ENCODE measurements at regions not wholly inside any gene's neighbourhood (a gene's known extent, or its start where the extent isn't known, plus 50 kb on each side); places are given as distances from the start of the nearest gene placed in this dataset.
"Not testable (repeated sequence)": the region's sequence is repeated elsewhere in the genome, so short reads cannot be mapped to it uniquely, and the experiment has no call there.

DNA sequence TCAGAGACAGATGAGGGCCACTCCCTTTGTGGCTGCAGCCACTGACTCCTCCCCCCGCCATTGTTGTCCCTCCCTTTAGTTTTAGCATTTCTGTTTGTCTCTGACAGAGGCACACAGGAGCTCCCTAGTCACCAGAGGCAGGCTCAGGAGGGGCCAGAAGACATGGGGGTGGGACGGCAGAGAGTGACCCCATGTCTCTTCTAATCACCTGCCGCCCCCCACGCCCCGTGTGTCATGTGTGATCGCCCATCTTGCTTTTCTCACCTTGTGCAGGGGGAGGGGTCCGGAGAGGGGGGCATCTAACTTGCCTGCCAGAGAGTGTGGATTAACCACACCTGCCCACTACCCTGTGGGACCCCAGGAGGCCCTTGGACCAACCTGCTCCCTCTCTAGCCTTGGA, 246.7 kb upstream of the TP53TG3C start:
- not testable (repeated sequence) for DNase-seq (ENCODE audit: low read depth); H3K4me3 ChIP-seq (ENCODE audit: control insufficient read depth, low read depth, low read length)

DNA sequence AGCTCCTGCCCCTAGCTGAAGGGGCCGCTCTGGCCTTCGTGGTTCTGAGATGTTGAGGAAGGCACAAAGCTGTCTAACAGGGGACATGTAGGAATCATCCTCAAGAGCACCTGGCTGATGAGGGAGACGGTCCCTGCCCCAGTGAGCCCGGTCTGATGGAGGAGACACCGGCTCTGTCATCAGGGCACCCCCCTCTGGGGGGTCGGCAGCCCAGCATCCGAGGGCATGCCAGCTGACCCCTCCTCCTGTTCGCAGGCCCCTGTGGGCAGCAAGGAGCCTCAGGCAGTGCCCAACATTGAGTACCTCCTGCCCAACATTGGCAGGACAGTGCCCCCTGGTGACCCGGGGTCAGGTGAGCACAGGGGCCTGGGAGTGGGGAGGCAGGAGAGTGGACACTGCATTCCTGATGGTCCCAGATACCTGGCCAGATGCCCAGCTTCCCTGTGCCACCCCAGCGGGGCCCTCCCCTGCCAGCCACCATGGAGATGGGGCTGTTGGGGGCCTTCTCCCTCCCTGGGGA, 247.9 kb upstream of the TP53TG3C start:
- not testable (repeated sequence) for DNase-seq (ENCODE audit: low read depth); H3K4me3 ChIP-seq (ENCODE audit: control insufficient read depth, low read depth, low read length)

DNA sequence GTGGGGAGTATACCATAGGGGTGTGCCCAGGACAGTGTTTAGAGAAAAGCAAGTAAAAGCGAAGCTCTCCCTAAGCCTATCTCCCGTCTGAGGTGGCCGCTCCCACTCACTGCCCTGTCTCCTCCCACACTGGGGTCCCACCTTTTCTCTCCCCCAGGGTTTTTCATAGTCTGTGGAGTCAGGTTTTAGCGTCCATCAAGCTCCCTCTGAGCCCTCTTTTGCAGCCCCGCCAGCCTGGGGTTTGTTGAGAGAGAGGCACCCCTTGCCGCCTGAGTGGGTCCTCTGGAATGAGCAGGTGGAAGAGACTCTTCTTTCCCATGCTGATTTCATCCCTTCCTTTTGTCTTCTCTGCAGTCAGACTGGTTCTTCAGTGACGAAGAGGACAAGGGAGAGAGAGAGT, 248.7 kb upstream of the TP53TG3C start:
- not testable (repeated sequence) for DNase-seq (ENCODE audit: low read depth); H3K4me3 ChIP-seq (ENCODE audit: control insufficient read depth, low read depth, low read length)

DNA sequence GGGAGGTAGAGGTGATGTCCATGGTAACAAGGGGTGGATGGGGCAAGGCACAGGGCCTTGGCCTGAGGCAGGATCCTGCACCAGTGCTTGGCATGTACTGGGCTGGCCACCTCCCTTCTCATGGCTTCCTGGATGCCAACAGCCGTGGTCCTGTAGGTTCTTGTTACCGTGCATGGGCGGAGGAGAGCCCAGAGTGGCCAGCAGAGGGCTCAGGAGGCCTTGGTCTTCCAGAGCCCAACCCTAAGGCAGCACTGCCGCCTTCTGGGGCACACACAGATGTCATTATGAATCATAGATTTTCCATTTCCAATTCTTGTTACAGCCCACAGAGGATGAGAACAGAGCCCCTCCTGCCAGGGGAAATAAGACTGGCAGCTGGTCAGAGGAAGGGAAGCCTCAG, 254.2 kb upstream of the TP53TG3C start:
- not testable (repeated sequence) for H3K4me3 ChIP-seq (ENCODE audit: control insufficient read depth, low read depth, low read length)

DNA sequence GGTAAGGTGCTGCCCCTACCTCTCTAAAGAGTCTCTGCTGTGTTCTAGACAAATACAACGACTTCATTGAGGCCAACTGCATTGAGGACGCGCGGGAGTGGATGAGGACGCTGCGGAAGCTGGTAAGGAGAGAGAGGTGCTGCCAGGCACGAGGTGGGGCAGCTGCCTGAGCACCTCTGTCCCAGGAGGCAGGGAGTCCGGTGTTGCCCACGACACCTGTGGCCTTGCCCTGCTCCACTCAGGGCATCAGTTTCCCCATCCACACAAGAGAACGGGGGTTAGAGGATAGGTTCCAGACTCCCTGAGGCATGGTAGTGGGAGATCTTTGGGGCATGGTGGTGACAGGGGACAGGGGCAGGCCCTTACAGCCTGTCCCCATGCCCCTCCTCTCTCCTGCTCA, 256.1 kb upstream of the TP53TG3C start:
- not testable (repeated sequence) for DNase-seq (ENCODE audit: low read depth); H3K4me3 ChIP-seq (ENCODE audit: control insufficient read depth, low read depth, low read length)

More for the DNA sequence above, 254.2 kb upstream of the TP53TG3C start:
- DNase-seq (ENCODE audit: low read depth), result not testable (repeated sequence)

DNA sequence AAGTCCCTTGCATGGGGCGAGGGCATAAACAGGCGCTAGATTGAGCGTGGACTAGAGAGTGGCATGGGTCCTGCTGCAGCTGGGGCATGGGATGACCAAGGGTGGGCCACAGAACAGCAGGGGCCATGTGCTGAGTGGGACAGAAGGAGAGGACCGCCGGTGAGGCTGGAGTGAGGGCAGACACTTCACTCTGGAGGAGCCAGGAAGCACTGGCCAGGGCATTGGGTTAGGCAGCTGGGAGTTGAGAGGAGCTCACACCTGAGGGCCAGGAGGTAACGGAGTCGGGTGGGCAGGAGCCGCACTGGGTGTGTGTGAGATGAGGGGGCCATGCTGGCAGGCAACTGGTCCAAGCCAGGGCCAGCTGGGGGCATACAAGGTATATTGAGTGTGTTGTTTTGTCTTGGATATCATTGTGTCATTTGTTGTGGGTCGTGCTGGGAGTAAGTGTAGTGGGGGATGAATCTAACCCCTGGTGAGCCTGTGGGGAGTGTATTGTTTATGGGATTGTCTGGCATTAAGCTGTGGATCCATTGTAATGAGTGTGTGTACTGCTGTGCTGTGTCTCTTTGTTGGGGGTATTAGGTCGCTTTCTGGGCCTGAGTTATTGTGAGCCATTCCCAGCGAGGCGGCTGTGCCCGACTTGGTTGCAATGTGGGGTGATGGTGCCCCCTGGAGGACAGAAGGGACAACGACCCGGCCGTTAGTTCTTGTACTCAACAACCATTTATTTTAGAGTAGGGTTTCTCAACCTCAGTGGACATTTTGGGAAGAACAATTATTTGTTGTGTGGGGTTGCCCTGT, 256.5 kb upstream of the TP53TG3 start:
- H3K4me3 ChIP-seq (ENCODE audit: control insufficient read depth, low read depth, low read length); DNase-seq (ENCODE audit: low read depth): not testable (repeated sequence)

DNA sequence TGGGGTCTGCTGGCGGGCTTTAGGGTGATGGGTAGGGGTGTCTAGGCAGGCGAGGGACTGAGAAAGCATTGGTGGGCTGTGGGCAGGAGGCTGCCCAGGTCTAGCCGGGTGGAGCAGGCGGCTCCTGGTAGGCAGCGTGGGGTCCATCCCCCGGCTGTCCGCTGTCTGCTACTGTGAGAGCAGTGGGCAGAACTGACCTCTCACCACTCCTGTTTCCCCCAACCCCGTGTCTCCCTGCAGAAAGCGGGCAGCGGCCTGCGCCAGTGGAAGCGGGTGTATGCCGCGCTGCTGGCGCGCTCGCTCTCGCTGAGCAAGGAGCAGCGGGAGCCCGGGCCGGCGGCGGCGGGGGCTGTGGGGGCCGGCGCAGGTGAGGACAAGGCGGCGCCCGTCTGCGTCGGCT, 249.2 kb upstream of the TP53TG3 start:
- not testable (repeated sequence) for DNase-seq (ENCODE audit: low read depth); H3K4me3 ChIP-seq (ENCODE audit: control insufficient read depth, low read depth, low read length)

DNA sequence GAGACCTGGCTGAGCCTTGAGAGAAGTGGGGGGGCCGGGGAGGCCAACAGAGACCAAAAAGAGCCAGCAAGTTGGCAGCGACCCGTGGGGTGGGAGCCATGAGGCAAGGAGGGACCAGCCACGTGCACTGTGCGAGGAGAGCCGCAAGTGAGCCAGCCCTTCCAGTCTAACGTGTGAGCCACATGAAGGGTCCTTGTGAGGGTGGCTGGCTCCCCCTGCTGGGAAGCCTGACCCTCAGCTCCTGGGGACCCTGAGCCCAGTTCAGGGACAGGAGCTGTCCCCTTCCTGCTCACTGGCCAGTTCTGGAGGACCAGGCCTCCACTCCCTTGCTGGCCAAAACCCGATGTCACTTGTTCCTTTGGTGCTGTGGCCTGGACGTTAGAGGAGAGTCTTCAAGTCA, 246.6 kb upstream of the TP53TG3 start:
- DNase-seq (ENCODE audit: low read depth); H3K4me3 ChIP-seq (ENCODE audit: control insufficient read depth, low read depth, low read length): not testable (repeated sequence)

DNA sequence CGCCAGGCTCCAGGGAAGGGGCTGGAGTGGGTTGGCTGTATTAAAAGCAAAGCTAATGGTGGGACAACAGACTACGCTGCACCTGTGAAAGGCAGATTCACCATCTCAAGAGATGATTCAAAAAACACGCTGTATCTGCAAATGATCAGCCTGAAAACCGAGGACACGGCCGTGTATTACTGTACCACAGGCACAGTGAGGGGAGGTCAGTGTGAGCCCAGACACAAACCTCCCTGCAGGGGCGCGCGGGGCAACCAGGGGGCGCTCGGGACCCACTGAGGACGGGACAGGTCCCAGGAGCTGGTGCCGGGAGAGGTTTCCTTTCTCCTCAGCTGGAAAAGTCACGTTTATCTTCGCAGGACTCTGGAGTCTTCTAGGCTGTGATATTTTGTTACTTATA, 239.4 kb upstream of the TP53TG3 start:
- H3K4me3 ChIP-seq (ENCODE audit: control insufficient read depth, low read depth, low read length); DNase-seq (ENCODE audit: low read depth): not testable (repeated sequence)

DNA sequence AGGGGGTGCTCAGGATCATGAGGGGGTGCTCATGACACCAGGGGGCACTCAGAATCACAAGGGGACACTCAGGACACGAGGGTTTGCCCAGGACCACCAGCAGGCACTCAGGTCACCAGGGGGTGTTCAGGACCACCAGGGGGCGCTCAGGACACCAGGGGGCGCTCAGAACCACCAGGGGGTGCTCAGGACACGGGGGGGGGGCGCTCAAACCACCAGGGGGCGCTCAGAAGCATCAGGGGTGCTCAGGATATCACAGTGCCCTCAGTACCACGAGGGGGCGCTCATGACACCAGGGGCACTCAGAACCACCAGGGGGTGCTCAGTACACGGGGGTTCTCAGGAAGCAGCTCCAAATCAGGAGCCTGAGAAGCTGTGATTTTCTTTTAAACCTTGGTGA, 221.8 kb upstream of the TP53TG3 start:
- H3K4me3 ChIP-seq (ENCODE audit: control insufficient read depth, low read depth, low read length); DNase-seq (ENCODE audit: low read depth): not testable (repeated sequence)
- TF ChIP-seq, protein P1, sequence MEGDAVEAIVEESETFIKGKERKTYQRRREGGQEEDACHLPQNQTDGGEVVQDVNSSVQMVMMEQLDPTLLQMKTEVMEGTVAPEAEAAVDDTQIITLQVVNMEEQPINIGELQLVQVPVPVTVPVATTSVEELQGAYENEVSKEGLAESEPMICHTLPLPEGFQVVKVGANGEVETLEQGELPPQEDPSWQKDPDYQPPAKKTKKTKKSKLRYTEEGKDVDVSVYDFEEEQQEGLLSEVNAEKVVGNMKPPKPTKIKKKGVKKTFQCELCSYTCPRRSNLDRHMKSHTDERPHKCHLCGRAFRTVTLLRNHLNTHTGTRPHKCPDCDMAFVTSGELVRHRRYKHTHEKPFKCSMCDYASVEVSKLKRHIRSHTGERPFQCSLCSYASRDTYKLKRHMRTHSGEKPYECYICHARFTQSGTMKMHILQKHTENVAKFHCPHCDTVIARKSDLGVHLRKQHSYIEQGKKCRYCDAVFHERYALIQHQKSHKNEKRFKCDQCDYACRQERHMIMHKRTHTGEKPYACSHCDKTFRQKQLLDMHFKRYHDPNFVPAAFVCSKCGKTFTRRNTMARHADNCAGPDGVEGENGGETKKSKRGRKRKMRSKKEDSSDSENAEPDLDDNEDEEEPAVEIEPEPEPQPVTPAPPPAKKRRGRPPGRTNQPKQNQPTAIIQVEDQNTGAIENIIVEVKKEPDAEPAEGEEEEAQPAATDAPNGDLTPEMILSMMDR (conservative IDR thresholded peaks at IDR 0.05; ENCODE audit: control insufficient read depth, insufficient read depth, low read depth, low read length), result peak; percentile 5

DNA sequence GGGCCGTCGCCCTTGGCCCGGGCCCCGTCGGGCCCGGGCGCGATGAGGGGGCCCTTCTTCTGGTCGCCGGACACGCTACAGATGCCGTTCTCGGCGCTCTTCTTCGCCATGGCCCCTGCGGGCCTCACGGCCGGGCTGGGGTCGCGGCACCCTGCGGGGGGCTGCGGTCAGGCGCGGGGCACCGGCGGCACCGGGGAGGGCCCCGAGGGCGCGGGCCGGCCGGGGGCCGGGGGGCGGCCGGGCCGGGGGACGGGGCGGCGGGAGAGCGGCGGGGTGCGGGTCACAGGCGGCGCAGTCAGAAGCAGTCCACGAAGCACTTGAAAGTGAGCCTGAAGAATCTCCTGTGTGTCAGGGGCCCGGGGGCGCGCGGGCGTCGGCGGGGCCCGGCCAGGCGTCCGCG, 209.4 kb upstream of the TP53TG3 start:
- H3K4me3 ChIP-seq (ENCODE audit: control insufficient read depth, low read depth, low read length); DNase-seq (ENCODE audit: low read depth): not testable (repeated sequence)

DNA sequence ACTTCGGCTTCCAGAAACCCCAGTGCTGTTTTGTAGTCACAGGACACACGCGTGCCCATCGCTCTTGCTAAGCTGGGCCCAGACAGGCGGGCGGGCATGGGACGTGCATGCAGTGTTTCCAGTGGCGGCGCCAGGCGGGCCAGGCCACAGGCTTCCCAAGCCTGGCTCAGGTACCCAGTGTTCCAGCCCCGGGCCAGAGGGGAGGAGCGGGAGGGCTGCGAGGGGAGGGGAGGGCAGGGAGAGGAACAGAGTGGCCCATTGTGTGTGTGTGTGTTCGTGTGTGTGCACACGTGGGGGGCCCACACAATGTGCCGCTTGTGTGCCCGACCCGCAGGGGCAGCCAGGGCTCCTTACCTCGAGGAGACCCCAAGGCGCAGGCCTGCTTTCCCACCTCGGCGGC, 208.6 kb upstream of the TP53TG3 start:
- not testable (repeated sequence) for H3K4me3 ChIP-seq (ENCODE audit: control insufficient read depth, low read depth, low read length); DNase-seq (ENCODE audit: low read depth)

DNA sequence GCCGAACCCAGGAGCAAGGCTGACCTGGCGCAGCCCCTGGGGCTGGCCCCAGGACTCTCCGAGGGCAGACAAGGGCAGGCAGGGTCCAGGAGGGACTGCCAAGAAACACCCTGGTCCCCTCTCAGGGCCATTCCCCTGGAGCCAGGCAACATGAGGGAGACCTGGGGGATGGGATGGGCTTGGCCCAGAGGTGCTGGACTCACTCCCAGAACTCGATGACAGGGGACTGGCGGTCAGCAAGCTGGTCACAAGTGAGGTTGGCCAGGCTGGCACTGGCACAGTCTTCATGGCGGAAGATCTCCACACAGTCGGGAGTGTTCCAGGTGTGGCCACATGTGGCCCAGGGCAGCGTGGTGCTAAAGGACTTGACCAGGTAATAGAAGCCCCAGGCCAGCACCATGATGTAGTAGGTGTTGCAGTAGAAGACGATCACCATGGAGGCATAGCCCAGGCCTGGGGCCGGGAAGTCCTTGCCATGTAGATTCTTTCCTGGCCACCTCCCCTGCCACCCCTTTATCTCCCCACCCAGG, 206.4 kb upstream of the TP53TG3 start:
- not testable (repeated sequence) for H3K4me3 ChIP-seq (ENCODE audit: control insufficient read depth, low read depth, low read length); DNase-seq (ENCODE audit: low read depth)

DNA sequence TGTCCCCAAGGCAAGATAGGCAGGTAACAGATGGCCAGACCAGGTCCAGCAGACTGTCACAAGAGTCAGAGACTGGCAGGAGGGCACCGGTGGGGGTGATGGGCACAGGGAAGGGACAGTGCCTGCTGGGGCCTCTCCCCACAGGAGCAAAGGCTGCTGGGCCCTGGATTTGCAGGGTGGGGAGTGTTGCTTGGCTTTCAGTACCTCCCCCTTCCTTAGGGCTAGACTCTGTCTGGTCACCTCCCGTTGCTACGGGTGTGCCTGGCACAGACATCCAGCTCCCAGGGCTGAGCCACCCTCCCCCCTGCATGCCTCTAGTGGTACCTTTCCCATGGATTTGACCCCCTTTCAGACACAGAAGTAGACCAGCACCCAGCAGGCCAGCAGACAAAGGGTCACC, 205.7 kb upstream of the TP53TG3 start:
- DNase-seq (ENCODE audit: low read depth); H3K4me3 ChIP-seq (ENCODE audit: control insufficient read depth, low read depth, low read length): not testable (repeated sequence)

DNA sequence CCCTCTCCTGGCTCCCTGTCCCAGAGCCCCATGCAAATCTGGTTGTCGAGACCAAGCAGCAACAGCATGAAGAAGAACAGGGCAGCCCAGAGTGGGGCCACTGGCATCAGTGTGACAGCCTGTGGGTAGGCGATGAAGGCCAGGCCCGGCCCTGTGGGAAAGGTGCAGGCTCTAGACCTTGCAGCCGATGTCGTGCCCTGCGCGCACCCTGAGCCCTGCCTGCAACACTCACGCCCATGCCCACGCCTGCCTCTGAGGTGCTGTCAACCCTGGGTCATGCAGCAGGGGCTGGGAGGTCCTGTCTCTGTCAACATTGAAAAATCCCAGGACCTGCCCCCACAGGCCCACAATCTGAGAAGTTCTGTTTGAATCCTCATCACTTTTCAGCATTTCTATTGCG, 204.0 kb upstream of the TP53TG3 start:
- H3K4me3 ChIP-seq (ENCODE audit: control insufficient read depth, low read depth, low read length); DNase-seq (ENCODE audit: low read depth): not testable (repeated sequence)

DNA sequence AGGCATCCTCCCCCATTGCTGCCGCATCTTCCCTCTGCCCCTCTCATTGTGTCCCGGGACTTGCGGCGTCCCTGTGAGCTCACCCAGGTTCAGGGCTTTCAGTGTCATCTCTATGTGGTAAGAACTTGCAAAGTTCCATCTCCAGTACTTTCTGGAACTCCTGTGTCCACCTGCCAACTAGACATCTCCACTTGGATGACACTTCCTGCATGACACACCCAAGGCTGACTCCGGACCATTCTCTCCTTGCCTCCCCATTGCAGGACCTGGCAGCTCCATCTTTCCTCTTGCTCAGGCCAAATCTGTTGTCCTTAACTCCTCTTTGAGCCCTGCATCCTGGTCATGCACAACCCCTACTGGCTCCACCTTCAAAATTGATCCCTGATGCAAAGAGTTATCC, 200.8 kb upstream of the TP53TG3 start:
- DNase-seq (ENCODE audit: low read depth); H3K4me3 ChIP-seq (ENCODE audit: control insufficient read depth, low read depth, low read length): not testable (repeated sequence)

DNA sequence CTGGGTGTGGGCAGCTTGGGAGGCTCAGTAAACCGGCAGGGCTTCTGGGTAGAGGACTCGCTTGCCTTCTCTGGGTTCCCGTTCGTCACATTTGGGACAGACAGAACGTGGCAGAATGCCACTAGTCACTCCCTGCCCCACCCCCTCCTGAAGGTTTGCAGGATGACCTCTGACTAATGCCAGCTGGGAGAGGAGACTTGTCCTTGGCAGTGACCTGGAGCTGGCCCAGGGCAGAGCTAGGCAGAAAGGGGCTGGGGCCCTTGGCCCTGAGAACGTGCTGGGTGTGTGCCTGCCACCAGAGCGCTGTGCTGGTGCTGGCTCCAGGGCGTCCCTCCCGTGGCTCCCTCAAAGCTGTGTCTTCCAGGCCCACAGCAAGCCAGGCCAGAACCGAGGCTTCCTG, 197.8 kb upstream of the TP53TG3 start:
- not testable (repeated sequence) for DNase-seq (ENCODE audit: low read depth); H3K4me3 ChIP-seq (ENCODE audit: control insufficient read depth, low read depth, low read length)

DNA sequence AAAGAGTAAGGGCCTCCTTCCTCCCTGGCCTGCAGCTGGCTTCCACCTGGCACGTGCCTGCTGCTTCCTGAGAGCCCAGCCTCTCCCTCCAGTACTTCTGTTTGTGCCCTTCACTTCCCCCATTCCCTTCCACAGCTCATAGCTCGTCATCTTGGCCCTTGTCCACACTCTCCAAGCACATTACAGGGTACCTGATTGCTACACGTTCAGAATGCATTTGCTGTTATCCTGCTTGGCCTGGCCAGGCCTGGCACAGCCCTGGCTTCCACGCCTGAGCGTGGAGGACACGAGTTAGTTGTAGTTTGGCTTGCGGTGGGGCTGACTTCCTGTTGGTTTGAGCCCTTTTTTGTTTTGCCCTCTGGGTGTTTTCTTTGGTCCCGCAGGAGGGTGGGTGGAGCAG, 197.2 kb upstream of the TP53TG3 start:
- not testable (repeated sequence) for DNase-seq (ENCODE audit: low read depth); H3K4me3 ChIP-seq (ENCODE audit: control insufficient read depth, low read depth, low read length)

Measured in fibroblast of mammary gland (primary cell).